GM23338 (cell line): ENCODE measurements at regions not wholly inside any gene's neighbourhood (a gene's known extent, or its start where the extent isn't known, plus 50 kb on each side); places are given as distances from the start of the nearest gene placed in this dataset.

Experiments
- ATAC-seq: fragments of 200-7000 bp; cut with Tn5 transposase; 3 replicates; pipeline ENCODE4 v1.9.1; 2020
- DNase-seq: peaks from one replicate; pipeline ENCODE4 v3.0.0-alpha.2; 2015; ENCODE audit warnings: low spot score
- H2AFZ ChIP-seq: fragments of 200-600 bp; sonication (generic); 2 replicates; pipeline ENCODE4 v1.8.0; 2016; ENCODE audit warnings: antibody characterized with exemption, mild to moderate bottlenecking, moderate library complexity
- H3F3A ChIP-seq: fragments of 200-600 bp; sonication (generic); replicated peaks from 2 replicates; pipeline ENCODE4 v1.8.0; 2017; ENCODE audit warnings: antibody characterized with exemption, mixed run types, low read depth
- H3K27ac ChIP-seq: fragments of 200-600 bp; sonication (generic); 2 replicates; pipeline ENCODE4 v1.6.1; 2016; ENCODE audit warnings: low read depth
- H3K27me3 ChIP-seq: fragments of 200-600 bp; sonication (generic); 2 replicates; pipeline ENCODE4 v1.8.0; 2016; ENCODE audit warnings: mild to moderate bottlenecking, mixed run types, moderate library complexity; ENCODE audit not compliant: insufficient read depth
- H3K36me3 ChIP-seq: fragments of 200-600 bp; sonication (generic); 2 replicates; pipeline ENCODE4 v1.8.0; 2016; ENCODE audit warnings: mild to moderate bottlenecking; ENCODE audit not compliant: insufficient read depth
- H3K4me1 ChIP-seq: fragments of 200-600 bp; sonication (generic); 2 replicates; pipeline ENCODE4 v1.8.0; 2016; ENCODE audit warnings: mild to moderate bottlenecking, moderate library complexity; ENCODE audit not compliant: insufficient read depth
- H3K4me2 ChIP-seq: fragments of 200-600 bp; sonication (generic); 2 replicates; pipeline ENCODE4 v1.7.1; 2017; ENCODE audit warnings: mixed run types
- H3K4me3 ChIP-seq: fragments of 200-600 bp; sonication (generic); 2 replicates; pipeline ENCODE4 v1.6.1; 2016; ENCODE audit warnings: mixed run types
- H3K79me2 ChIP-seq: fragments of 200-600 bp; sonication (generic); replicated peaks from 2 replicates; pipeline ENCODE4 v1.8.0; 2017; ENCODE audit warnings: mild to moderate bottlenecking; ENCODE audit not compliant: insufficient read depth
- H3K9me2 ChIP-seq: fragments of 200-600 bp; sonication (generic); 2 replicates; pipeline ENCODE4 v1.8.0; 2017; ENCODE audit not compliant: insufficient read depth
- H4K20me1 ChIP-seq: fragments of 200-600 bp; sonication (generic); replicated peaks from 2 replicates; pipeline ENCODE4 v1.8.0; 2017; ENCODE audit warnings: mild to moderate bottlenecking; ENCODE audit not compliant: insufficient read depth
- H3K27ac Mint-ChIP-seq: 2 replicates; pipeline ENCODE4 v1.8.0; 2020; ENCODE audit warnings: inconsistent platforms, mild to moderate bottlenecking, moderate library complexity, mixed read lengths
- H3K27me3 Mint-ChIP-seq: 3 replicates; pipeline ENCODE4 v1.8.0; 2022; ENCODE audit warnings: low read depth, mild to moderate bottlenecking, moderate library complexity, mixed read lengths, inconsistent platforms; ENCODE audit not compliant: insufficient read depth, poor library complexity
- H3K36me3 Mint-ChIP-seq: 3 replicates; pipeline ENCODE4 v1.8.0; 2021; ENCODE audit warnings: low read depth, mild to moderate bottlenecking, inconsistent platforms, moderate library complexity, mixed read lengths
- H3K4me1 Mint-ChIP-seq: 3 replicates; pipeline ENCODE4 v1.8.0; 2020; ENCODE audit warnings: mild to moderate bottlenecking, inconsistent platforms, mixed read lengths
- H3K4me3 Mint-ChIP-seq: 3 replicates; pipeline ENCODE4 v1.8.0; 2021; ENCODE audit warnings: moderate library complexity, mild to moderate bottlenecking, inconsistent platforms, mixed read lengths
- H3K9me3 Mint-ChIP-seq: 3 replicates; pipeline ENCODE4 v1.8.0; 2020; ENCODE audit warnings: moderate library complexity, mild to moderate bottlenecking, inconsistent platforms, mixed read lengths
- CTCF ChIP-seq, 2 experiments: fragments of 200-600 bp in 1 of 2; sonication (generic) in 1 of 2; conservative IDR thresholded peaks; 2 replicates each; pipeline versions ENCODE4 v1.5.1 to v1.6.1; 2016 to 2017; ENCODE audit warnings: antibody characterized with exemption in 2 of 2, low read depth in 2 of 2, mild to moderate bottlenecking in 2 of 2, moderate library complexity in 1 of 2
- EZH2 ChIP-seq: fragments of 200-600 bp; sonication (generic); IDR thresholded peaks from one replicate; pipeline ENCODE4 v1.8.0; 2017; ENCODE audit warnings: antibody characterized with exemption, mild to moderate bottlenecking, low read depth; ENCODE audit not compliant: unreplicated experiment
- EZH2phosphoT487 ChIP-seq: fragments of 200-600 bp; sonication (generic); IDR thresholded peaks from one replicate; pipeline ENCODE4 v1.8.1; 2018; ENCODE audit warnings: antibody characterized with exemption; ENCODE audit not compliant: unreplicated experiment
- NANOG ChIP-seq: IDR thresholded peaks from 2 replicates; pipeline ENCODE4 v1.6.1; 2016; ENCODE audit warnings: antibody characterized with exemption, borderline replicate concordance
- POLR2AphosphoS5 ChIP-seq: IDR thresholded peaks from 2 replicates; pipeline ENCODE4 v1.6.1; 2016; ENCODE audit warnings: antibody characterized with exemption, low read depth
- STAT1 ChIP-seq: IDR thresholded peaks from one replicate; pipeline ENCODE4 v1.6.1; 2016; ENCODE audit warnings: antibody characterized with exemption; ENCODE audit not compliant: unreplicated experiment
- ZNF331 ChIP-seq: fragments of 250-450 bp; sonication (Bioruptor Pico); IDR thresholded peaks from 2 replicates; pipeline ENCODE4 v1.5.0; 2020; ENCODE audit warnings: low read depth, mild to moderate bottlenecking, moderate library complexity
- ZNF462 ChIP-seq: fragments of 250-450 bp; sonication (Bioruptor Pico); IDR thresholded peaks from 2 replicates; pipeline ENCODE4 v1.5.0; 2020; ENCODE audit warnings: mild to moderate bottlenecking, moderate library complexity

GRCh38 chr5:126120939-126121338 lies 302.3 kb upstream of the GRAMD2B start:
- no peaks in the 10 kb centered on the region for H3K36me3 ChIP-seq
- no peak overlapping the region for H3K4me2 ChIP-seq
- no peak overlapping the region for H3K27ac ChIP-seq
- H3K27me3 Mint-ChIP-seq = no peaks in the 10 kb centered on the region
- H3K4me3 Mint-ChIP-seq = no peak overlapping the region
- no peak overlapping the region for H2AFZ ChIP-seq
- H3K79me2 ChIP-seq = no peaks in the 10 kb centered on the region
- H3K4me1 ChIP-seq = peaks cover 26% of the 10 kb centered on the region
- H3K9me3 Mint-ChIP-seq = no peaks in the 10 kb centered on the region
- no peaks in the 10 kb centered on the region for H4K20me1 ChIP-seq
- no peak overlapping the region for H3K4me3 ChIP-seq
- no peaks in the 10 kb centered on the region for H3K27me3 ChIP-seq
- TF ChIP-seq ZNF331 (CRISPR knock-in tag) (no peak), CTCF (conservative IDR thresholded peaks at IDR 0.05; ENCODE audit: low read depth in 2 of 2) (no peak), ZNF462 (CRISPR knock-in tag) (no peak), NANOG (no peak), EZH2phosphoT487 (no peak), STAT1 (no peak), POLR2AphosphoS5 (no peak), EZH2 (no peak)
- H3K4me1 Mint-ChIP-seq = peaks cover 32% of the 10 kb centered on the region
- no peaks in the 10 kb centered on the region for H3K9me2 ChIP-seq
- no peak overlapping the region for H3K27ac Mint-ChIP-seq
- DNase-seq = no peak
- H3K36me3 Mint-ChIP-seq = no peaks in the 10 kb centered on the region
- no peaks in the 10 kb centered on the region for H3F3A ChIP-seq
- ATAC-seq = no peak
